Hepatocyte (in vitro differentiated cells): ENCODE measurements at regions not wholly inside any gene's neighbourhood (a gene's known extent, or its start where the extent isn't known, plus 50 kb on each side); places are given as distances from the start of the nearest gene placed in this dataset.

ENCODE experiments used
- DNase-seq: peaks from one replicate; pipeline ENCODE4 v3.0.0-alpha.2; 2016; ENCODE audit warnings: low spot score
- H2AFZ ChIP-seq: fragments of 200-600 bp; sonication (generic); 2 replicates; pipeline ENCODE4 v1.6.0; 2016; ENCODE audit warnings: antibody characterized with exemption, mild to moderate bottlenecking
- H3K27ac ChIP-seq: fragments of 200-600 bp; sonication (generic); 2 replicates; pipeline ENCODE4 v1.5.1; 2016; ENCODE audit warnings: mild to moderate bottlenecking
- H3K27me3 ChIP-seq: fragments of 200-600 bp; sonication (generic); 2 replicates; pipeline ENCODE4 v1.6.1; 2016
- H3K36me3 ChIP-seq: fragments of 200-600 bp; sonication (generic); replicated peaks from 2 replicates; pipeline ENCODE4 v1.5.1; 2016; ENCODE audit warnings: low read depth; ENCODE audit not compliant: insufficient read depth
- H3K4me1 ChIP-seq: fragments of 200-600 bp; sonication (generic); 2 replicates; pipeline ENCODE4 v1.5.1; 2016; ENCODE audit warnings: mild to moderate bottlenecking, moderate library complexity; ENCODE audit not compliant: insufficient read depth
- H3K4me2 ChIP-seq: fragments of 200-600 bp; sonication (generic); 2 replicates; pipeline ENCODE4 v1.6.0; 2016
- H3K4me3 ChIP-seq: fragments of 200-600 bp; sonication (generic); 2 replicates; pipeline ENCODE4 v1.5.1; 2016; ENCODE audit warnings: mild to moderate bottlenecking
- H3K79me2 ChIP-seq: fragments of 200-600 bp; sonication (generic); 2 replicates; pipeline ENCODE4 v1.6.0; 2017; ENCODE audit warnings: mild to moderate bottlenecking
- H3K9me2 ChIP-seq: fragments of 200-600 bp; sonication (generic); replicated peaks from 2 replicates; pipeline ENCODE4 v1.6.0; 2017; ENCODE audit warnings: mild to moderate bottlenecking; ENCODE audit not compliant: insufficient read depth
- H3K9me3 ChIP-seq: fragments of 200-600 bp; sonication (generic); 2 replicates; pipeline ENCODE4 v1.5.1; 2016; ENCODE audit warnings: low read depth, mild to moderate bottlenecking
- H4K20me1 ChIP-seq: fragments of 200-600 bp; sonication (generic); 2 replicates; pipeline ENCODE4 v1.6.0; 2016; ENCODE audit warnings: mild to moderate bottlenecking; ENCODE audit not compliant: insufficient read depth, poor library complexity, severe bottlenecking
- CTCF ChIP-seq: fragments of 200-600 bp; sonication (generic); IDR thresholded peaks from 2 replicates; pipeline ENCODE4 v1.5.1; 2016; ENCODE audit warnings: antibody characterized with exemption, mild to moderate bottlenecking; ENCODE audit not compliant: poor library complexity
- EZH2 ChIP-seq: fragments of 200-600 bp; sonication (generic); IDR thresholded peaks from 2 replicates; pipeline ENCODE4 v1.6.1; 2016; ENCODE audit warnings: antibody characterized with exemption, mild to moderate bottlenecking, borderline replicate concordance
- EZH2phosphoT487 ChIP-seq: fragments of 200-600 bp; sonication (generic); IDR thresholded peaks from one replicate; pipeline ENCODE4 v1.6.1; 2018; ENCODE audit warnings: antibody characterized with exemption, mild to moderate bottlenecking, low read depth, moderate library complexity; ENCODE audit not compliant: unreplicated experiment, severe bottlenecking
- WGBS: methylation state at CpG from one replicate; pipeline ENCODE4 v1.1.6; 2016; ENCODE audit warnings: low lambda C conversion rate; ENCODE audit errors: missing lambda C conversion rate; 5-methylcytosine and 5-hydroxymethylcytosine counted together

DNA sequence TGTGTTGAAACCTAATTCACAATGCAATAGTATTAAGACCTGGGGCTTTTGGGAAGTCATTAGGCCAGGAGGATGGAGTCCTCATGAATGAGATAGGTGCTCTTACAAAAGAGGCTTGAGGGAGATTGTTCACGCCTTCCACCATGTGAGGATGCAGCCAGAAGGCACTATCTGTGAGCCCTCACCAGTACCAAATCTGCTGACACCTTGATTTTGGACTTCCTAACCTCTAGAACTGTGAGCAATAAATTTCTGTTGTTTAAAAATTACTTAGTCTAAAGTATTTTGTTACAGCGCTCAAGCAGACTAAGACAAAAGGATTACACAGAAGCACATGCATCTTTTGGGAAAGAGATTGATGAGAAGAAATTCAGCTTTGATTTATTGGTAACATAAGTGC lies 232.9 kb upstream of the NR4A3 start:
- Histone ChIP-seq H3K4me2 (no peak overlapping the region), H3K9me2 (no peaks in the 10 kb centered on the region), H4K20me1 (no peaks in the 10 kb centered on the region), H3K4me1 (no peaks in the 10 kb centered on the region), H2AFZ (no peak overlapping the region), H3K9me3 (no peaks in the 10 kb centered on the region), H3K4me3 (no peak overlapping the region), H3K36me3 (no peaks in the 10 kb centered on the region), H3K79me2 (no peaks in the 10 kb centered on the region), H3K27me3 (no peaks in the 10 kb centered on the region), H3K27ac (no peak overlapping the region)
- TF ChIP-seq EZH2 (no peak), EZH2phosphoT487 (no peak), CTCF (no peak)
- WGBS = 98% methylated on average over 2 of the region's 2 CpGs
- no peak for DNase-seq

DNA sequence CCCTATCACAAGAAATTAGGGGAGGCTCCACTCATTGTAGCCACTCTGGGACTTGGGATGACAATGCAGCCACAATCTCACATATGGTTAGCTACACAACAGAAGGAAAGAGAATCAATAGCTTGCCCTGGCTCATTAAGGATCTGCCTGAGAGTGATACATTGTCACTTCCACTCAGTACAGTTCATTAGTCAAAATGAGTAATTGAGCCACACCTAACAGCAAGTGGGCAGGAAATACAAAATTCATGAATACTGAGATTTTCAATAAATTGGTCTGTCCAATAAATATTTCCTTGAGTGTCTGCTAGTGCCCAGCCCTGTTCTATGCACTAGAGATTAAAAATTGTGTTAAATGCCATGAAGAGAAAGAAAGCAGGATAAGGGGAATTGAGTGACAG lies 231.3 kb upstream of the NR4A3 start:
- TF ChIP-seq CTCF (no peak), EZH2phosphoT487 (no peak), EZH2 (no peak)
- Histone ChIP-seq H3K27me3 (no peaks in the 10 kb centered on the region), H3K36me3 (no peaks in the 10 kb centered on the region), H3K9me2 (no peaks in the 10 kb centered on the region), H3K4me1 (no peaks in the 10 kb centered on the region), H3K79me2 (no peaks in the 10 kb centered on the region), H3K4me3 (no peak overlapping the region), H3K9me3 (no peaks in the 10 kb centered on the region), H4K20me1 (no peaks in the 10 kb centered on the region), H3K4me2 (no peak overlapping the region), H3K27ac (no peak overlapping the region), H2AFZ (no peak overlapping the region)
- DNase-seq = no peak

GRCh38 chr9:99590840-99591239 lies 230.8 kb upstream of the NR4A3 start:
- no peak for DNase-seq
- Histone ChIP-seq H4K20me1 (no peaks in the 10 kb centered on the region), H3K27me3 (no peaks in the 10 kb centered on the region), H3K9me2 (no peaks in the 10 kb centered on the region), H3K27ac (no peak overlapping the region), H3K9me3 (no peaks in the 10 kb centered on the region), H3K4me3 (no peak overlapping the region), H3K4me1 (no peaks in the 10 kb centered on the region), H3K4me2 (no peak overlapping the region), H3K36me3 (no peaks in the 10 kb centered on the region), H3K79me2 (no peaks in the 10 kb centered on the region), H2AFZ (no peak overlapping the region)
- 82% methylated on average over 1 of the region's 1 CpG for WGBS
- TF ChIP-seq EZH2 (no peak), EZH2phosphoT487 (no peak), CTCF (no peak)

DNA sequence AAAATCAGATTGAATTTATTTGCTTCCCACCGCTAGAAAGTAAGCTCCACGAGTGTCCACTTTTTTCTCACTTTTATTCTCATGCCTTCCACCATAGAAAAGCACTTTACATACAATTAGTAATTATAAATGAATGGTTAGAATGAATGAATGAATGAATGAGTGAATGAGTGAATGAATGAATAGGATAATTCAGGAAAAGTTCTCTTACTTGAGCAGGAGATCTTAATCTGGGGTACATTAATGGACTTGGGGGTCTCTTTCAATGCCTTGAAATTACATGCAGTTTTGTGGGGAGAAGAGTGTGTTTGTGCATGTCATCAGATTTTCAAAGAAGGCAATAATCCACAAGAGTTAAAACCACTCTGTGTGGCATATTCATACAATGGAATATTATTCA lies 229.9 kb upstream of the NR4A3 start:
- Histone ChIP-seq H3K36me3 (no peaks in the 10 kb centered on the region), H3K27ac (no peak overlapping the region), H3K79me2 (no peaks in the 10 kb centered on the region), H3K9me3 (no peaks in the 10 kb centered on the region), H3K9me2 (no peaks in the 10 kb centered on the region), H3K4me1 (no peaks in the 10 kb centered on the region), H3K4me2 (no peak overlapping the region), H3K27me3 (no peaks in the 10 kb centered on the region), H2AFZ (no peak overlapping the region), H4K20me1 (no peaks in the 10 kb centered on the region), H3K4me3 (no peak overlapping the region)
- WGBS = 94% methylated on average over 2 of the region's 2 CpGs
- DNase-seq = no peak
- TF ChIP-seq CTCF (no peak), EZH2 (no peak), EZH2phosphoT487 (no peak)
